NCI-H2107 treated with DMSO at 0.1 percent for 48 hours (cell line): ENCODE measurements at regions not wholly inside any gene's neighbourhood (a gene's known extent, or its start where the extent isn't known, plus 50 kb on each side); places are given as distances from the start of the nearest gene placed in this dataset.

ENCODE experiments used
- DNase-seq: peaks from one replicate; lab custom pipeline; 2025; ENCODE audit not compliant: unreplicated experiment; lab: John Stamatoyannopoulos, UW

- no peak for DNase-seq
Measured at GRCh38 chr2:75775311-75775823, 64.7 kb upstream of the GCFC2 start.

DNA sequence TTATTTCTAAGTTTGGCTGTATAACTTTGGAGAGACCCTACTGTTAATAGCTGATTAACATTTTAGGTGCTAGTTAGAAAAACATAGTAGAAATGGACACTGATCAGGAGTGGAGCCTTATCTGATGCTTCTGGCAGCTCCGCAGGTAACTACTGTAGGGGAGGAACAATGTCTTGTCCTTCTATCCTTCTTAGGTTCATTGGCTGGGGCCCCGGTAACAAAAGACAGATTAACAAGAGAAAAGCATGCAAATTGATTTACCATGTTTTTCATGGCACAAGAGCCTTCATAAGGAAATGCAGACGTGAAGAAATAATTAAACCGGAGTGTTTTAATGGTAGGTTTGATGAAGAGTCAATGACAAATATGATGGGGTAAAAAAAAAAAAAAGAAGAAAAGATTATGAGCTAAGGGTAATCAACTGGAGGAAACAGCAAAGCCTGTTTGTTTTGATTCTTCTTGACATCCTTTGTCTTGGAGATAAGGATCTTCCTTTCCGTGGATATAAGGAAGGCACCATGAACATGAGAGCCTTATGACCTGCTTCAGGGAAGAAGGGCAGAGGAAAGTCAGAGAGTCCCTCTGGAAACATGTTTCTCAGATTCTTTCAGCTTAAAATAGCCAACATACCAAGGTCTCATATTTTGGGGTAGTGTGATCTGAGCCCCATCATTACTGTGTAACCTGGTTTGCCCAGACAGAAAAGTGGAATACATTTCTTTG, 62.4 kb upstream of the GCFC2 start:
- no peak for DNase-seq

DNA sequence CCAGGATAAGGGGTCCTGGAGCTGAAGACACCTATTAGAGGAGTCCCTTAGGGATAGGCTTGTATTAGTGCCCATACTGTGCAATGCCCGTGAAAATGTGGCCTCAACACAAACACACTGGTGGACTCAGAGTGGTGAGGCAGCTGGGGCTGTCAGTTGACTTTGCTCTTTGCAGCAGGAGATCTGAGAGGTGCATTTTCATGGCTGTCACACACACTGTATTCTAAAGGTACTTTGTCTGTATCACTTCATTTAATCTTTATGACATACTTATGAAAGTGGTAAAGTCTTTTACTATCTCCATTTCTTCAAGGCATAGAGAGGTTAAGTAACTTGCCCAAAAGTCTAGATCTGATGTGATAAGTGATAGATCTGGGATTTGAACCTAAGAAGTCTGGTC, 55.1 kb upstream of the GCFC2 start:
- DNase-seq: no peak

GRCh38 chr2:75764611-75765010, 53.9 kb upstream of the GCFC2 start:
- DNase-seq: no peak
